Smooth muscle cell (in vitro differentiated cells): ENCODE measurements at regions not wholly inside any gene's neighbourhood (a gene's known extent, or its start where the extent isn't known, plus 50 kb on each side); places are given as distances from the start of the nearest gene placed in this dataset.
"Not testable (repeated sequence)": the region's sequence is repeated elsewhere in the genome, so short reads cannot be mapped to it uniquely, and the experiment has no call there.

Experiments used
- DNase-seq: peaks from one replicate; lab custom pipeline; 2025; ENCODE audit not compliant: unreplicated experiment; lab: John Stamatoyannopoulos, UW
- H2AFZ ChIP-seq: fragments of 200-600 bp; sonication (generic); 2 replicates; pipeline ENCODE4 v1.6.0; 2016; ENCODE audit warnings: antibody characterized with exemption, low read depth, mild to moderate bottlenecking
- H3F3A ChIP-seq: fragments of 200-600 bp; sonication (generic); 2 replicates; pipeline ENCODE4 v1.6.0; 2017; ENCODE audit warnings: antibody characterized with exemption, low read depth
- H3K27ac ChIP-seq: fragments of 200-600 bp; sonication (generic); 2 replicates; pipeline ENCODE4 v1.5.1; 2016; ENCODE audit warnings: low read depth, mild to moderate bottlenecking
- H3K27me3 ChIP-seq: fragments of 200-600 bp; sonication (generic); 2 replicates; pipeline ENCODE4 v1.6.1; 2016; ENCODE audit warnings: low read depth, mild to moderate bottlenecking
- H3K36me3 ChIP-seq: fragments of 200-600 bp; sonication (generic); 2 replicates; pipeline ENCODE4 v1.5.1; 2016; ENCODE audit warnings: low read depth
- H3K4me1 ChIP-seq: fragments of 200-600 bp; sonication (generic); 2 replicates; pipeline ENCODE4 v1.5.1; 2016; ENCODE audit warnings: low read depth
- H3K4me2 ChIP-seq: fragments of 200-600 bp; sonication (generic); 2 replicates; pipeline ENCODE4 v1.6.0; 2016; ENCODE audit warnings: mild to moderate bottlenecking
- H3K4me3 ChIP-seq: fragments of 200-600 bp; sonication (generic); 2 replicates; pipeline ENCODE4 v1.5.1; 2016; ENCODE audit warnings: mild to moderate bottlenecking
- H3K79me2 ChIP-seq: fragments of 200-600 bp; sonication (generic); 2 replicates; pipeline ENCODE4 v1.6.0; 2016; ENCODE audit warnings: low read depth, mild to moderate bottlenecking
- H3K9ac ChIP-seq: fragments of 200-600 bp; sonication (generic); 2 replicates; pipeline ENCODE4 v1.6.0; 2016; ENCODE audit warnings: low read depth
- H3K9me3 ChIP-seq: fragments of 200-600 bp; sonication (generic); replicated peaks from 2 replicates; pipeline ENCODE4 v1.5.1; 2016; ENCODE audit warnings: low read depth
- H4K20me1 ChIP-seq: fragments of 200-600 bp; sonication (generic); 2 replicates; pipeline ENCODE4 v1.6.0; 2016; ENCODE audit warnings: low read depth
- WGBS: methylation state at CpG from one replicate; pipeline ENCODE4 v1.1.7; 2016; ENCODE audit warnings: low lambda C conversion rate; 5-methylcytosine and 5-hydroxymethylcytosine counted together
- TF ChIP-seq, protein P1 (sequence below): fragments of 200-600 bp; sonication (generic); IDR thresholded peaks from 2 replicates; pipeline ENCODE4 v1.5.1; 2017; ENCODE audit warnings: borderline replicate concordance, mild to moderate bottlenecking, antibody characterized with exemption; ENCODE audit not compliant: insufficient read depth, poor library complexity, severe bottlenecking

DNA sequence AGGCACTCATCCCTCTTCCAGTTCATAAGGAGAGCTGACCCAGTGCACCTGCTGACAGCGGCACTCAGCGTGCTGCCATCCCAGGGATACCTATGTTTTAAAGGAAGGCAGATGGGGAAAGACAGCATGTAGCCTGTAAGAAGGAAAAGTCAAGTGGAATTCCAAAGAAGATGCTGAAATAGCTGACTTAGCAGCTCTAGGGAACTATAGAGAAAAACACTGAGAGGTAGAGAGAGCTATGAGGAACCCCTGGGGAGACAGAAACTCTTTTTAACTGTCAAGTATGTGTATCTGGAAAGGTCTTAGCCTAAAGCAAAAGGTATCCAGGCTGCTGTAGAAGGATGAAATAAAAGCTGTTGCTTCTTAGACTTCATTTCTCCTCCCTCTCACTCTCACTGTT is 113.4 kb upstream of the BCL6 start:
- H3K27ac ChIP-seq, result no peak overlapping the region
- TF ChIP-seq, protein P1, sequence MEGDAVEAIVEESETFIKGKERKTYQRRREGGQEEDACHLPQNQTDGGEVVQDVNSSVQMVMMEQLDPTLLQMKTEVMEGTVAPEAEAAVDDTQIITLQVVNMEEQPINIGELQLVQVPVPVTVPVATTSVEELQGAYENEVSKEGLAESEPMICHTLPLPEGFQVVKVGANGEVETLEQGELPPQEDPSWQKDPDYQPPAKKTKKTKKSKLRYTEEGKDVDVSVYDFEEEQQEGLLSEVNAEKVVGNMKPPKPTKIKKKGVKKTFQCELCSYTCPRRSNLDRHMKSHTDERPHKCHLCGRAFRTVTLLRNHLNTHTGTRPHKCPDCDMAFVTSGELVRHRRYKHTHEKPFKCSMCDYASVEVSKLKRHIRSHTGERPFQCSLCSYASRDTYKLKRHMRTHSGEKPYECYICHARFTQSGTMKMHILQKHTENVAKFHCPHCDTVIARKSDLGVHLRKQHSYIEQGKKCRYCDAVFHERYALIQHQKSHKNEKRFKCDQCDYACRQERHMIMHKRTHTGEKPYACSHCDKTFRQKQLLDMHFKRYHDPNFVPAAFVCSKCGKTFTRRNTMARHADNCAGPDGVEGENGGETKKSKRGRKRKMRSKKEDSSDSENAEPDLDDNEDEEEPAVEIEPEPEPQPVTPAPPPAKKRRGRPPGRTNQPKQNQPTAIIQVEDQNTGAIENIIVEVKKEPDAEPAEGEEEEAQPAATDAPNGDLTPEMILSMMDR, result no peak

DNA sequence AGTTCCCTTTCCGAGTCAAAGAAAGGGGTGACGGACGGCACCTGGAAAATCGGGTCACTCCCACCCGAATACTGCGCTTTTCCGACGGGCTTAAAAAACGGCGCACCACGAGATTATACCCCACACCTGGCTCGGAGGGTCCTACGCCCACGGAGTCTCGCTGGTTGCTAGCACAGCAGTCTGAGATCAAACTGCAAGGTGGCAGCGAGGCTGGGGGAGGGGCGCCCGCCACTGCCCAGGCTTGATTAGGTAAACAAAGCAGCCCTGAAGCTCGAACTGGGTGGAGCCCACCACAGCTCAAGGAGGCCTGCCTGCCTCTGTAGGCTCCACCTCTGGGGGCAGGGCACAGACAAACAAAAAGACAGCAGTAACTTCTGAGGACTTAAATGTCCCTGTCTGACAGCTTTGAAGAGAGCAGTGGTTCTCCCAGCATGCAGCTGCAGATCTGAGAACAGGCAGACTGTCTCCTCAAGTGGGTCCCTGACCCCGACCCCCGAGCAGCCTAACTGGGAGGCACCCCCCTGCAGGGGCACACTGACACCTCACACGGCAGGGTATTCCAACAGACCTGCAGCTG is 117.5 kb upstream of the BCL6 start:
- Histone ChIP-seq H3K4me3 (peak overlapping the region; percentile 54), H2AFZ (peak overlapping the region; percentile 81), H3K4me2 (peak overlapping the region; percentile 78)
- not testable (repeated sequence) for H4K20me1 ChIP-seq, H3K9me3 ChIP-seq, H3K79me2 ChIP-seq, H3K27me3 ChIP-seq, H3K36me3 ChIP-seq, DNase-seq, H3K9ac ChIP-seq, H3K4me1 ChIP-seq, H3F3A ChIP-seq, H3K27ac ChIP-seq
- WGBS, result 15% methylated on average over 22 of the region's 22 CpGs

More for the DNA sequence above, 113.4 kb upstream of the BCL6 start:
- no peaks in the 10 kb centered on the region for H3K36me3 ChIP-seq
- WGBS, result 86% methylated on average over 2 of the region's 2 CpGs
- no peaks in the 10 kb centered on the region for H3K9me3 ChIP-seq
- H3F3A ChIP-seq, result no peaks in the 10 kb centered on the region
- H4K20me1 ChIP-seq, result no peaks in the 10 kb centered on the region
- no peaks in the 10 kb centered on the region for H3K4me1 ChIP-seq
- no peak overlapping the region for H3K9ac ChIP-seq
- DNase-seq, result no peak
- no peak overlapping the region for H3K4me3 ChIP-seq
- H3K79me2 ChIP-seq, result no peaks in the 10 kb centered on the region
- H2AFZ ChIP-seq, result no peak overlapping the region
- no peak overlapping the region for H3K4me2 ChIP-seq
- no peaks in the 10 kb centered on the region for H3K27me3 ChIP-seq

DNA sequence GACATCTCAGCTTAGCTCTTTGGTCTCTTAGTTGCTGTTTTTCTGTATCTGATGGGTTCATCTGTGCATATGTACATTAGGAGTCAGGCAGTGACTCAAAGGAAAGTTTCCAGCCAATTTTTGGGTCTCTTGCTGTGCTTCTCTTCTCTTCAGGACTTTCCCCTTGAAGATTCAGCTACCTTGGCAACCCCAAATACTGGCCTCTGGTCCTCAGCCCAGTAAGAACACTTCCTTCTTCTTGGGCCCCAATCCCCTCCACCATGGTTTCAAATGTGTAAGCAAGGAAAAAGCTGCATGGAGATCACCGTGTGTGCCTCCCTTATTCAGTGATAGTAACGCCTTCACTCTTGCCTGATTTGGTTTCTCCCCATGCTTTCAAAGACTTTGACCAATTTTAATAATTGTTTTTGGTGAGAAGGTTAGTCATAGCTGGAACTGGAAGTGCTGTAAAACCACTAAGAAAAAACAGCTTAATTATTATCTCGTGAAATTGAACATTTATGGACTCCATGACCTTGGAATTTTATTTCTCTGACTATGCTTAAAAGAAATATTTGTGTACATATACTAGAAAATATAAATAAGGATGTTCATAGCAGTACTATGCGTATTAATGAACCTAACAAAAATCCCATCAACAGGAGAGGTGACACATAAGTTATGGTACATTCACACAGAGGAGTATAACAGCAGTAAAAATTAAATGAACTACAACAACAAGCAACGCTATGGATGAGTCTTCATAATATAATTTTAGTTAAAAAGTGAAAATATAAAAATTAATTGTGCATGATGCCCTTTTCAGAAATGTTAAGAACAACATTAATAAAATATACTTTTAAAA is 125.3 kb upstream of the BCL6 start:
- Histone ChIP-seq H3K79me2 (no peaks in the 10 kb centered on the region), H3K27me3 (no peaks in the 10 kb centered on the region), H3K4me1 (no peaks in the 10 kb centered on the region), H3K9ac (no peak overlapping the region), H3K27ac (no peak overlapping the region), H3F3A (no peaks in the 10 kb centered on the region), H2AFZ (no peak overlapping the region), H3K4me3 (no peak overlapping the region), H4K20me1 (no peaks in the 10 kb centered on the region), H3K36me3 (no peaks in the 10 kb centered on the region), H3K9me3 (no peaks in the 10 kb centered on the region), H3K4me2 (no peak overlapping the region)
- TF ChIP-seq, protein P1, result no peak
- no peak for DNase-seq
- WGBS, result 91% methylated on average over 5 of the region's 5 CpGs

DNA sequence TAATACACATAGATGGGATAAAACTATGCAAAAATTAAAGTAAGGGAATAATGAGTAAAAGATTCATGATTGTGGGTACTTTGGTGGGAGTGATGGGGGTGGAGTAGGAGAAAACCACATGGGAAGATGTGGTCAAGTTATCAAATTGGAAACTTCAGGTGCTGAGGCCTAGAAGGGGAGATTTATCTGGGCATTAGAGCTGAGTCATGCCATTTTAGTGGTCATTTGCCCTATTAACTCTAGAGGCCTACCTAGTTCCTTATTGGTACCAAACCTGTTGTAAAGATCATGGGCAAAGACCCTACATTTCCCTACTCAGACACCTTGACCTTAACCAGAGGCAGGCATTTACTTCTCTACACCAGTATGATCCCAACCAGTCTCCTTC is 125.9 kb upstream of the BCL6 start:
- no peaks in the 10 kb centered on the region for H3K9me3 ChIP-seq
- H3K27ac ChIP-seq, result no peak overlapping the region
- H3F3A ChIP-seq, result no peaks in the 10 kb centered on the region
- no peak overlapping the region for H2AFZ ChIP-seq
- DNase-seq, result no peak
- H3K4me1 ChIP-seq, result no peaks in the 10 kb centered on the region
- H4K20me1 ChIP-seq, result no peaks in the 10 kb centered on the region
- TF ChIP-seq, protein P1, result no peak
- H3K4me3 ChIP-seq, result no peak overlapping the region
- H3K36me3 ChIP-seq, result no peaks in the 10 kb centered on the region
- no peaks in the 10 kb centered on the region for H3K27me3 ChIP-seq
- no peak overlapping the region for H3K9ac ChIP-seq
- H3K79me2 ChIP-seq, result no peaks in the 10 kb centered on the region
- no peak overlapping the region for H3K4me2 ChIP-seq
